Ishikawa (cell line): ENCODE measurements at regions not wholly inside any gene's neighbourhood (a gene's known extent, or its start where the extent isn't known, plus 50 kb on each side); places are given as distances from the start of the nearest gene placed in this dataset.

Experiments
- CEBPB ChIP-seq: IDR thresholded peaks from 2 replicates; pipeline ENCODE4 v1.6.1; 2012
- CREB1 ChIP-seq: IDR thresholded peaks from 2 replicates; pipeline ENCODE4 v1.6.1; 2012; ENCODE audit warnings: low read depth
- EGR1 ChIP-seq: IDR thresholded peaks from 2 replicates; pipeline ENCODE4 v1.6.1; 2012
- EP300 ChIP-seq: IDR thresholded peaks from 2 replicates; pipeline ENCODE4 v1.6.1; 2012; ENCODE audit warnings: borderline replicate concordance
- FOXM1 ChIP-seq: IDR thresholded peaks from 2 replicates; pipeline ENCODE4 v1.6.1; 2012; ENCODE audit warnings: low read depth, borderline replicate concordance
- NFIC ChIP-seq: IDR thresholded peaks from 2 replicates; pipeline ENCODE4 v1.6.1; 2012
- RAD21 ChIP-seq: IDR thresholded peaks from 2 replicates; pipeline ENCODE4 v1.6.1; 2012; ENCODE audit warnings: low read depth
- REST ChIP-seq: IDR thresholded peaks from 2 replicates; pipeline ENCODE4 v1.6.1; 2012; ENCODE audit warnings: low read depth, mild to moderate bottlenecking
- TAF1 ChIP-seq: IDR thresholded peaks from 2 replicates; pipeline ENCODE4 v1.6.1; 2012; ENCODE audit warnings: low read depth, mild to moderate bottlenecking
- TCF12 ChIP-seq: IDR thresholded peaks from 2 replicates; pipeline ENCODE4 v1.6.1; 2012; ENCODE audit warnings: low read depth
- TEAD4 ChIP-seq: IDR thresholded peaks from 2 replicates; pipeline ENCODE4 v1.6.1; 2012
- YY1 ChIP-seq: IDR thresholded peaks from 2 replicates; pipeline ENCODE4 v1.6.1; 2012; ENCODE audit warnings: low read depth
- ZBTB7A ChIP-seq: IDR thresholded peaks from 2 replicates; pipeline ENCODE4 v1.6.1; 2012; ENCODE audit warnings: low read depth
- TF ChIP-seq, protein P1 (sequence below): IDR thresholded peaks from 2 replicates; pipeline ENCODE4 v1.6.1; 2012
- TF ChIP-seq, protein P2 (sequence below): IDR thresholded peaks from 2 replicates; pipeline ENCODE4 v1.6.1; 2012

GRCh38 chr6:134721060-134721405, 228.9 kb downstream of the ALDH8A1 start:
- TF ChIP-seq EGR1 (no peak), EP300 (no peak), RAD21 (no peak), ZBTB7A (no peak), CREB1 (no peak), TCF12 (no peak), REST (no peak), TAF1 (no peak), TEAD4 (no peak), CEBPB (no peak), NFIC (no peak), YY1 (no peak), FOXM1 (no peak)
- TF ChIP-seq, protein P1, sequence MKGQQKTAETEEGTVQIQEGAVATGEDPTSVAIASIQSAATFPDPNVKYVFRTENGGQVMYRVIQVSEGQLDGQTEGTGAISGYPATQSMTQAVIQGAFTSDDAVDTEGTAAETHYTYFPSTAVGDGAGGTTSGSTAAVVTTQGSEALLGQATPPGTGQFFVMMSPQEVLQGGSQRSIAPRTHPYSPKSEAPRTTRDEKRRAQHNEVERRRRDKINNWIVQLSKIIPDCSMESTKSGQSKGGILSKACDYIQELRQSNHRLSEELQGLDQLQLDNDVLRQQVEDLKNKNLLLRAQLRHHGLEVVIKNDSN = no peak
- TF ChIP-seq, protein P2, sequence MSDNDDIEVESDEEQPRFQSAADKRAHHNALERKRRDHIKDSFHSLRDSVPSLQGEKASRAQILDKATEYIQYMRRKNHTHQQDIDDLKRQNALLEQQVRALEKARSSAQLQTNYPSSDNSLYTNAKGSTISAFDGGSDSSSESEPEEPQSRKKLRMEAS = no peak

DNA sequence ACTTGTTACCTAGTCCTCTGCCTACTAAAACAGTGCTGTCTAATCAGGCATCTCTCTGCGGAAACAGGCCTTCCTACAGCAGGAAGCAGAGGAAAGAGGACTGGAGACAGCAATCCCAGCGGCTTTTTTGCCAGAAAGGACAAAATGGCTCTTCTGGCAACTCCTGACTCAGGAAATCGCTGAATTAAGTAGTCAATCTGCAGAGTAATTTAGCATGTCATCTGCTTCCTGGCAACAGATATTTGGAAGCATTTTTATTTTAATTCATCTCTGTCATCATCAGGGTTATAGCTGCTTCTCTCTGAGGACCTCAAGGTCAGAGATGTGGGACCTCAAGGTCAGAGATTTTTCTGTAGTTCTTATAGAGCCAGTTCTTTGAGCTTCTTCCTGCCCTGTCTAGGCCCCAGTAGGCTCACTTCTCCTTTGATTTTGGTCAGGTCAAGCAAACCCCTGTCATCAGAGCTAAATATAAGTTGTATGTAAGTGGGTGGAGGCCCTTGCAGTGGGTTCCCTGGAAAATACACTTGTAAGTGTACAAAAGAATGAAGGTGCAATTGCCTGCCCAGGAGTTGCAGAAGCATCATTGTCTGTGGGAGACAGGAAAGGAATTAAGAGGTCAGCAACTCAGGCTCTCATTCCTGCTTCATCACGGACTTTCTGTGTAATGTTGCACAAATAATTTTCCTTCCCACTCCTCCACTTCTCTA, 229.4 kb downstream of the ALDH8A1 start:
- TF ChIP-seq TCF12 (no peak), FOXM1 (no peak), CREB1 (no peak), TEAD4 (no peak), YY1 (no peak), EGR1 (no peak), TAF1 (no peak), NFIC (no peak), RAD21 (no peak), REST (no peak), CEBPB (no peak), EP300 (no peak), ZBTB7A (no peak)
- TF ChIP-seq, protein P2 = no peak
- TF ChIP-seq, protein P1 = no peak

- TF ChIP-seq, protein P1 = no peak
- TF ChIP-seq REST (no peak), CREB1 (no peak), YY1 (no peak), RAD21 (no peak), TAF1 (no peak), EP300 (no peak), FOXM1 (no peak), EGR1 (no peak), CEBPB (no peak), TCF12 (no peak), TEAD4 (no peak), NFIC (no peak), ZBTB7A (no peak)
- TF ChIP-seq, protein P2 = no peak
These were observed 230.0 kb downstream of the ALDH8A1 start for GRCh38 chr6:134719911-134720310.
